ENCODE measurements at regions not wholly inside any gene's neighbourhood (a gene's known extent, or its start where the extent isn't known, plus 50 kb on each side); places are given as distances from the start of the nearest gene placed in this dataset.

DNA sequence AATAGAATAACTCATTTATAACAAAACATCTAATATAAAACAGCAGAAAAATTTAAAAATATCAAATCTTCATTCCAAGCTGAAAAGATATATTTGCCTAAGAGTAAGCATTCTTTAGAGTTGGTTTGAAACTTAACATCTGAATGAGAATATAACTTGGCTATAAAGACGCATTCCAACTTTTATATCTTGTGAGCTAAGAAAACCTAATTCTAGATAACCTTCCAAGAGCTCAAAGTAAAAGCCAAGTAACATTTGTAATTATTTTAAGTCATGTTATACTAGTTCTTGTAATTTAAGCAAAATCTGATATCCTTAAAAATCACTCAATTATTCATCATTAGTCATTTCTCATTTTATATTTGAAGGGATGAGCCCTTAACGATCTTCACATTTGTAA lies 368.9 kb downstream of the C12orf50 start:
- Histone ChIP-seq H3K36me3 (no peaks in the 10 kb centered on the region), H3K27me3 (no peaks in the 10 kb centered on the region), H3K4me1 (ENCODE audit: control insufficient read depth in 1 of 2, insufficient read depth in 1 of 2, low read depth in 1 of 2, low read length in 1 of 2) (no peaks in the 10 kb centered on the region), H3K27ac (no peak overlapping the region), H3K9me3 (no peaks in the 10 kb centered on the region), H3K4me3 (ENCODE audit: low read depth in 1 of 2, low read length in 1 of 2) (no peak overlapping the region)
- TF ChIP-seq, protein P1, sequence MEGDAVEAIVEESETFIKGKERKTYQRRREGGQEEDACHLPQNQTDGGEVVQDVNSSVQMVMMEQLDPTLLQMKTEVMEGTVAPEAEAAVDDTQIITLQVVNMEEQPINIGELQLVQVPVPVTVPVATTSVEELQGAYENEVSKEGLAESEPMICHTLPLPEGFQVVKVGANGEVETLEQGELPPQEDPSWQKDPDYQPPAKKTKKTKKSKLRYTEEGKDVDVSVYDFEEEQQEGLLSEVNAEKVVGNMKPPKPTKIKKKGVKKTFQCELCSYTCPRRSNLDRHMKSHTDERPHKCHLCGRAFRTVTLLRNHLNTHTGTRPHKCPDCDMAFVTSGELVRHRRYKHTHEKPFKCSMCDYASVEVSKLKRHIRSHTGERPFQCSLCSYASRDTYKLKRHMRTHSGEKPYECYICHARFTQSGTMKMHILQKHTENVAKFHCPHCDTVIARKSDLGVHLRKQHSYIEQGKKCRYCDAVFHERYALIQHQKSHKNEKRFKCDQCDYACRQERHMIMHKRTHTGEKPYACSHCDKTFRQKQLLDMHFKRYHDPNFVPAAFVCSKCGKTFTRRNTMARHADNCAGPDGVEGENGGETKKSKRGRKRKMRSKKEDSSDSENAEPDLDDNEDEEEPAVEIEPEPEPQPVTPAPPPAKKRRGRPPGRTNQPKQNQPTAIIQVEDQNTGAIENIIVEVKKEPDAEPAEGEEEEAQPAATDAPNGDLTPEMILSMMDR (IDR thresholded peaks at IDR 0.05) = no peak

DNA sequence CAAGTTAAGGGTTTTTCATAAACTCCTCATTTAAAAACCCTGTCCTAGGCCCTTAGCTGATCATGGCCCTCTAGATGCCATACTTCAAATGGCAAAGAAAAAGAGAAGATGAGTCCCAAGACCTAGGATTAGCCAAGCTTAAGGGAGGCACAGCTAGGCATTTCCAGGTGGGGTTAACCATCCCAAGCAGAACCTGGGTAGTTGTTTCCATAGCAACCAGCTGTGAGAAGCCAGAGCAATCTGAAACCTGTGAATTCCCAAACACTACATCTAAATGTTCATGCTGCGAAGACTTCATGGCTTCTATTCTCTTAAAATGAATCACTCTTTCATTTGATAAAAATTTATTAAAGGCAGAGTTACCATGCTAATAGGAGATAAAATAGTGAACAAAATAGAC lies 372.9 kb downstream of the C12orf50 start:
- Histone ChIP-seq H3K4me3 (ENCODE audit: low read depth in 1 of 2, low read length in 1 of 2) (no peak overlapping the region), H3K27me3 (no peaks in the 10 kb centered on the region), H3K36me3 (no peaks in the 10 kb centered on the region), H3K27ac (no peak overlapping the region), H3K9me3 (no peaks in the 10 kb centered on the region), H3K4me1 (ENCODE audit: control insufficient read depth in 1 of 2, insufficient read depth in 1 of 2, low read depth in 1 of 2, low read length in 1 of 2) (no peaks in the 10 kb centered on the region)
- TF ChIP-seq, protein P1 (IDR thresholded peaks at IDR 0.05) = no peak

DNA sequence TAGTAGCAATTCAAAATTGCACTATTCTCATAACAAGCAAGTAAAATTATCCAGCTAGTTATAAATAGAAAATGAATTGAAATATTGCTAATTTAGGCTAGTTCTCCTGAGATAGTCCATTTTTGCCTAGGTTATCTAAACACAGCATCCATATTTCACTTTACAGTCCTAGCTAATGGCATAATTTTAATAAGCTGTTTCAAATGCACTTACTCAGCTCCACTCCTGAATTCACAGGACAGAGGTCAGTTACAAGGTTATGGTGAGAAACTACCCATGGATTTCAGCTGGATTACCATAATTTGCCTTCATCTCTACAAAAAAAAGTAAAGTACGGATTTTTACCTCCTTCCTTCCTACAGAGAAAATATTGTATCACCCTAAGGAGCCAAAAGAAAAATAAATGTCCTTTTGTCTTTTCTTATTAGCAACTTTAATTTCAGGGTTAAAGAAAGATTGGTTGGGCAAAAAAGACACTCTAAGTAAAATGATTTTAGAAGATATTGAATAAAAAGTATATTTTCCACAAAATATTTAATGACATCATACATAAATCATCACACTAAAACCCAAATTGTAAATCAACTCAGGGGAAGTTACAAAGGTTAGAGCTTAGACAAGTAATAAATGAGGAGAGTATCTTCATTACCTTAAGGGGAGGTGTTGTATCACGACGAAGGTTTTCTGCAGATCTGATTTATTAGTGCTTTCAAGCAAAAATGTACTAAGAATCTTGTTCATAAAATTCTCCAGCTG lies 377.4 kb downstream of the C12orf50 start:
- no peaks in the 10 kb centered on the region for H3K27me3 ChIP-seq
- no peaks in the 10 kb centered on the region for H3K36me3 ChIP-seq
- H3K9me3 ChIP-seq = no peaks in the 10 kb centered on the region
- TF ChIP-seq, protein P1 (IDR thresholded peaks at IDR 0.05) = no peak
- H3K4me1 ChIP-seq (ENCODE audit: control insufficient read depth in 1 of 2, insufficient read depth in 1 of 2, low read depth in 1 of 2, low read length in 1 of 2) = no peaks in the 10 kb centered on the region
- no peak overlapping the region for H3K27ac ChIP-seq
- H3K4me3 ChIP-seq (ENCODE audit: low read depth in 1 of 2, low read length in 1 of 2) = no peak overlapping the region

DNA sequence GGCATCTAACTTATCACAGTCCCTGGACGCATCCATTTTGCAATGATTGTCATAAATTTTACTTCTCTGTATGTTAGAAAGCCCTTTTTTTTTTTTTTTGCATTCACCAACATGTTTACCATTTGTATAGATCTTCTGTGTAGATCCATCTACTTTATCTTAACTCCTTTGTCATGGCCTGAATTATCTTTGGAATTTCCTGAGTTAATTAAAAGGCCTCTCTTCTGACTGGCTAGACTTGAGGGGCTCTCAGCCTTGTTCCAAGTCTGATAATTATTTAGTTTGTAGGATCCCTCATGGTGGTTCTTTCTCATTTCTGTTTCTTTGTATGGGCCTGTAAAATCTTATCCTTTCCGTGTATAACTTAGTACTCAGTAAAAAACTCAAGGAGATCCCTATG lies 387.0 kb downstream of the C12orf50 start:
- no peaks in the 10 kb centered on the region for H3K4me1 ChIP-seq (ENCODE audit: control insufficient read depth in 1 of 2, insufficient read depth in 1 of 2, low read depth in 1 of 2, low read length in 1 of 2)
- TF ChIP-seq, protein P1 (IDR thresholded peaks at IDR 0.05) = no peak
- no peaks in the 10 kb centered on the region for H3K36me3 ChIP-seq
- no peak overlapping the region for H3K4me3 ChIP-seq (ENCODE audit: low read depth in 1 of 2, low read length in 1 of 2)
- H3K27ac ChIP-seq = no peak overlapping the region
- no peaks in the 10 kb centered on the region for H3K9me3 ChIP-seq
- H3K27me3 ChIP-seq = no peaks in the 10 kb centered on the region

DNA sequence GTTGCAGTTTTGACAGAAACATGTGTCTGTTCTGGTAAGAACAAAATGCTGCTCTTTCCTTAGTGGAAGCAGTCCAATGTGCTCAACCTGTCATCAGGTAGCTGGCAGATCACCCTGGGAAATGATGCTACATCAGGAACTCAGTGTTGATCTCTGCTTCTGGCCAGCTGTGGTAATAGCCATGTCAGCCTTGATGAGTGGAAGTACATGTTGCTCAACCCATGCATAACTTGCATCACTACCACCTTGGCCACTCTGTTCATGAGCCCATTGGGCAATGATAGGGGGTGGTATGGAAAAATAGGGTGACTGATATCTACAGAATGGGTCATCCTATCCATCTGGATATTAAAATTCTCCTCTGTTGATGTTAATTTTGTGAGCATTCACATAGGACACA lies 411.0 kb downstream of the C12orf50 start:
- Histone ChIP-seq H3K4me1 (ENCODE audit: control insufficient read depth in 1 of 2, insufficient read depth in 1 of 2, low read depth in 1 of 2, low read length in 1 of 2) (no peaks in the 10 kb centered on the region), H3K27me3 (no peaks in the 10 kb centered on the region), H3K27ac (no peak overlapping the region), H3K4me3 (ENCODE audit: low read depth in 1 of 2, low read length in 1 of 2) (no peak overlapping the region), H3K9me3 (no peaks in the 10 kb centered on the region), H3K36me3 (no peaks in the 10 kb centered on the region)
- TF ChIP-seq, protein P1 (IDR thresholded peaks at IDR 0.05) = no peak
